NCI-H1092 (cell line): ENCODE measurements at regions not wholly inside any gene's neighbourhood (a gene's known extent, or its start where the extent isn't known, plus 50 kb on each side); places are given as distances from the start of the nearest gene placed in this dataset.

Source experiments
- DNase-seq: peaks from one replicate; lab custom pipeline; 2025; lab: John Stamatoyannopoulos, UW

- no peak for DNase-seq
Observed at GRCh38 chr5:117072439-117072838, 497.8 kb upstream of the SEMA6A start.

- no peak for DNase-seq
Observed at GRCh38 chr5:117065800-117066199, 491.2 kb upstream of the SEMA6A start.

- DNase-seq, result no peak
Observed at GRCh38 chr5:117065161-117065560, 490.5 kb upstream of the SEMA6A start.

GRCh38 chr5:117060099-117060498 is 485.5 kb upstream of the SEMA6A start:
- DNase-seq, result no peak

GRCh38 chr5:117058740-117059139 is 484.1 kb upstream of the SEMA6A start:
- DNase-seq, result no peak

GRCh38 chr5:117055517-117055916 is 480.9 kb upstream of the SEMA6A start:
- no peak for DNase-seq

- peak; percentile 65 for DNase-seq
Observed at GRCh38 chr5:117054911-117055310, 480.3 kb upstream of the SEMA6A start.

- no peak for DNase-seq
Observed at GRCh38 chr5:117054141-117054540, 479.5 kb upstream of the SEMA6A start.

- DNase-seq, result no peak
Observed at GRCh38 chr5:117041926-117042595, 467.4 kb upstream of the SEMA6A start.

GRCh38 chr5:117039035-117039434 is 464.4 kb upstream of the SEMA6A start:
- DNase-seq, result no peak

- DNase-seq, result no peak
Observed at GRCh38 chr5:117027384-117027783, 452.8 kb upstream of the SEMA6A start.

- no peak for DNase-seq
Observed at GRCh38 chr5:117020999-117021398, 446.4 kb upstream of the SEMA6A start.

GRCh38 chr5:117013280-117013877 is 438.8 kb upstream of the SEMA6A start:
- DNase-seq, result no peak

GRCh38 chr5:117010574-117010973 is 436.0 kb upstream of the SEMA6A start:
- DNase-seq, result no peak

- no peak for DNase-seq
Observed at GRCh38 chr5:116998024-116998423, 423.4 kb upstream of the SEMA6A start.

GRCh38 chr5:116992681-116993080 is 418.1 kb upstream of the SEMA6A start:
- DNase-seq, result no peak

- no peak for DNase-seq
Observed at GRCh38 chr5:116989995-116990394, 415.4 kb upstream of the SEMA6A start.

- DNase-seq, result no peak
Observed at GRCh38 chr5:116982035-116982434, 407.4 kb upstream of the SEMA6A start.

GRCh38 chr5:116980581-116980980 is 406.0 kb upstream of the SEMA6A start:
- DNase-seq, result no peak

- DNase-seq, result no peak
Observed at GRCh38 chr5:116976767-116977166, 402.1 kb upstream of the SEMA6A start.

- DNase-seq, result no peak
Observed at GRCh38 chr5:116971131-116971530, 396.5 kb upstream of the SEMA6A start.

- peak; percentile 41 for DNase-seq
Observed at GRCh38 chr5:116970318-116970717, 395.7 kb upstream of the SEMA6A start.

- no peak for DNase-seq
Observed at GRCh38 chr5:116964438-116964837, 389.8 kb upstream of the SEMA6A start.

GRCh38 chr5:116961021-116961420 is 386.4 kb upstream of the SEMA6A start:
- DNase-seq, result no peak
